Gastrocnemius medialis (tissue), 4 donors: ENCODE measurements at regions not wholly inside any gene's neighbourhood (a gene's known extent, or its start where the extent isn't known, plus 50 kb on each side); places are given as distances from the start of the nearest gene placed in this dataset.

Experiments used
- POLR2A ChIP-seq, 2 donors: fragments of 450-650 bp; IDR thresholded peaks; one replicate each; pipeline ENCODE4 v1.6.1; 2017; ENCODE audit warnings: antibody characterized with exemption in 2 of 2, mild to moderate bottlenecking in 2 of 2, moderate library complexity in 2 of 2
- TF ChIP-seq, protein P1 (sequence below), 5 experiments: fragments of 450-650 bp in 3 of 5; fragments of 200-600 bp in 2 of 5; sonication (generic) in 2 of 5; IDR thresholded peaks in 4 of 5; conservative IDR thresholded peaks in 1 of 5; 1 replicate in 4 of 5; 2 replicates in 1 of 5; pipeline ENCODE4 v1.5.1; 2016 to 2019; ENCODE audit warnings: antibody characterized with exemption in 5 of 5, mild to moderate bottlenecking in 3 of 5, moderate library complexity in 3 of 5

DNA sequence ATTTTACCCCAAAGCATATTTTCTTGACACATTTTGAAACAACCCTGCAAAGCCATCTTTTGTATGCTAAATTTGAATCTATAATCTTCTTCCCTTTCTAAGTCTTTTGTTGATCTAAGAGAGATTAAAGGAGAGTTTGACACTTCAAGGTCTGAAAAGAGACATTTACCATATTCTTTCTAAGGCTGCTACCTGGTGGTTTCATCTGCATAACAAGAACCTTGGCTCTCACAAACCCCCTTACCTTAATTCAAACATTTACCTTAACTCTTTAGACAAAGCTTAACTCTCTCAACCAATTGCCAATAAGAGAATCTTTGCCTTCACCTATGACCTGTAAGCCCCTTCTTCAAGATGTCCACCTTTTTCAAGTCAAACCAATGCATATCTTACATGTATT is 1143.6 kb downstream of the CDH11 start:
- TF ChIP-seq, protein P1, sequence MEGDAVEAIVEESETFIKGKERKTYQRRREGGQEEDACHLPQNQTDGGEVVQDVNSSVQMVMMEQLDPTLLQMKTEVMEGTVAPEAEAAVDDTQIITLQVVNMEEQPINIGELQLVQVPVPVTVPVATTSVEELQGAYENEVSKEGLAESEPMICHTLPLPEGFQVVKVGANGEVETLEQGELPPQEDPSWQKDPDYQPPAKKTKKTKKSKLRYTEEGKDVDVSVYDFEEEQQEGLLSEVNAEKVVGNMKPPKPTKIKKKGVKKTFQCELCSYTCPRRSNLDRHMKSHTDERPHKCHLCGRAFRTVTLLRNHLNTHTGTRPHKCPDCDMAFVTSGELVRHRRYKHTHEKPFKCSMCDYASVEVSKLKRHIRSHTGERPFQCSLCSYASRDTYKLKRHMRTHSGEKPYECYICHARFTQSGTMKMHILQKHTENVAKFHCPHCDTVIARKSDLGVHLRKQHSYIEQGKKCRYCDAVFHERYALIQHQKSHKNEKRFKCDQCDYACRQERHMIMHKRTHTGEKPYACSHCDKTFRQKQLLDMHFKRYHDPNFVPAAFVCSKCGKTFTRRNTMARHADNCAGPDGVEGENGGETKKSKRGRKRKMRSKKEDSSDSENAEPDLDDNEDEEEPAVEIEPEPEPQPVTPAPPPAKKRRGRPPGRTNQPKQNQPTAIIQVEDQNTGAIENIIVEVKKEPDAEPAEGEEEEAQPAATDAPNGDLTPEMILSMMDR (IDR thresholded peaks at IDR 0.05 in 4 of 5, conservative IDR thresholded peaks at IDR 0.05 in 1 of 5) = no peak
- no peak for TF ChIP-seq POLR2A (IDR thresholded peaks at IDR 0.05)
